NCI-H2171 (cell line): ENCODE measurements at regions not wholly inside any gene's neighbourhood (a gene's known extent, or its start where the extent isn't known, plus 50 kb on each side); places are given as distances from the start of the nearest gene placed in this dataset.

Experiments
- DNase-seq: peaks from one replicate; lab custom pipeline; 2025; lab: John Stamatoyannopoulos, UW

DNA sequence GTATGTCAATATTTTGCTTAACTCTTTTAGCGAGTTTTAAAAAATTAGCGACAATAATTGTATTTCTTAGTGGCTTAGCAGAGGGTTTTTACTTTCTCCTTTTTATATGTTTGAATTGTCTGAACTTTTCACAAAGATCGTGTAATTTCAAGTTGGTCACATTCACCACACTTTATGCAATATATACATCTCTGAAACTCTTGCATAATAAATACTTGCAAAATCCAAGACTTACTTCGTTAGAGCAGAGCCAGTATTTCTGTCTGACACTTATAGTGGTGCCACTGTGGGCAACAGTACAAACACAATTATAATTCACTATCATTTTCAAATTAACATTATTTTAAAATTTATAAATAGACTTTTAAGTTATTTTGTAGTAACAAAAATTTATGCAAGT is 62.0 kb downstream of the SUCNR1 start:
- DNase-seq, result no peak

DNA sequence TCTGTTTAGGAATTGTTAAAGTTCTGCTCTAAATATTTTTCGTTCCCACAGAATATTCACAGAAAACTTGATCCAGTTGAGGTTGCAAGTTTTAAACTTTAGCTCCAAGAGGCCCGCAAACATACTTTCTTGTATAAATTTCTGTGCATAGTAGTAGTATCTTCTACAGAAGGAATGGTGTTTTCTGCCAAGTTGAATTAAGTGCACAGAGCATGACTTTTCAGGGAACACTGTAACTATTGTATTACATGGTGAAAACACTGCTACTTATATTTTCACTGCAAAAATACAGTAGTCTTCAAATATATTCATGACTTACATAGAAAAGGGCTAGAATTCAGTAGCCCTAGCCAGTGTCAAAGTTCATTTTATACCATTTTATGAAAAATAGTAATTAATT is 67.0 kb downstream of the SUCNR1 start:
- DNase-seq, result no peak

DNA sequence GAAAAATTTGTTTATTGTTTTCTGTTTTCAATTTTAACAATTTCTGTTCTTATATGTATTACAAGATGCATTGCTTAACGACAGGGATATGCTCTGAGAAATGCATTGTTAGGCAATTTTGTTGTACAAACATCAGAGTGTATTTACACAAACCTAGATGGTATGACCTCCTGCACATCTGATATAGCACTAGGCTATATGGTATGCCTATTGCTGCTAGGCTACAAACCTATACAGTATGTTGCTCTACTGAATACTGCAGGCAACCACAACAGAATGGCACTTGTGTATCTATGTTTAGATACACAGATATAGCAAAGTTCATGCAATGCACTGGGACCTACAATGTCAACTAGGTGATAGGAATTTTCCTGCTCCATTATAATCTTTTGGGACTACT is 70.1 kb downstream of the SUCNR1 start:
- no peak for DNase-seq

DNA sequence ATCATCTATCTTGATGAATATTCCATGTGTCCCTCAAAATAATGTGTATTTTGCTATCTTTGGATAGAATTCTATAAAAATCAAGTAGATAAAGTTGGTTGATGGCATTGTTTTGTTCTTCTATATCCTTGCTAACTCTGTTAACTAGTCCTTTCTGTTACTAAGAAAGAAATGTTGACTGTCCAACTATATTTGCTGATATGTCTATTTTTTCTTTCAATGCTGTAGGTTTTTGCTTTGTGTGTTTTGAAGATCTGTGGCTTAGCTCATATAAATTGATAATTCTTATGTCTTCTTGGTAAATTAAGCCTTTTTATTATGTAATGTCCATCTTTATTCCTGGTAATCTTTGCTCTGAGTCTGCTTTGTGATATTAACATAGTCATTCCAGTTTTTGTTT is 70.9 kb downstream of the SUCNR1 start:
- DNase-seq, result no peak

DNA sequence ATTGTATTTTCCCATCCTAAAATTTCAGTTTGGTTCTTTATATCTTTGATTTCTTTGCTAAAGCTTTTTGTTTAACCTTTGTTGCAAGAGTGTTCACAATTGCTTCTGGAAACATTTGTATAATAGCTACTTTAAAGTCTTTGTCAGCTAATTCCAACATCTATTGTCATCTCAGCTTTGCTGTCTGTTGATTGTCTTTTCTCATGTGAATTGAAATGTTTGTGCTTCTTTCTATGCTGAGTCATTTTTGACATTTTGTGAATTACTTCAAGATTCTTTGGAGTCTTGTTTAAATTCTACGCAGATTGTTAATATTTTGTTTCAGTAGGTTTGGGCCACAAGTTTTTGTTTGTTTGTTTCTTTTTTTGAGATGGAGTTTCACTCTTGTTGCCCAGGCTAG is 73.2 kb downstream of the SUCNR1 start:
- DNase-seq, result no peak

DNA sequence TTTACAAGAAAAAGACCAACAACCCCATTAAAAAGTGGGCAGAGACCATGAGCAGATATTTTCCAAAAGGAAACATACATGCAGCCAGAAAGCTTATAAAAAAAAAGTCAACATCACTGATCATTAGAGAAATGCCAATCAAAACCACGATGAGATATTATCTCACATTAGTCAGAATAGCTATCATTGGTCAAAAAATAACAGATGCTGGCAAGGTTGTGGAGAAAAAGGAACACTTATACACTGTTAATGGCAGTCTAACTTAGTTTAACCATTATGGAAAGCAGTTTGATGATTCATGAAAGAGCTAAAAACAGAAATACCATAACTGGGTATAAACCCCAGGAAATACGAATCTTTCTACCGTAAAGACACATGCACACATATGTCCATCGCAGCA is 76.3 kb downstream of the SUCNR1 start:
- DNase-seq, result no peak

DNA sequence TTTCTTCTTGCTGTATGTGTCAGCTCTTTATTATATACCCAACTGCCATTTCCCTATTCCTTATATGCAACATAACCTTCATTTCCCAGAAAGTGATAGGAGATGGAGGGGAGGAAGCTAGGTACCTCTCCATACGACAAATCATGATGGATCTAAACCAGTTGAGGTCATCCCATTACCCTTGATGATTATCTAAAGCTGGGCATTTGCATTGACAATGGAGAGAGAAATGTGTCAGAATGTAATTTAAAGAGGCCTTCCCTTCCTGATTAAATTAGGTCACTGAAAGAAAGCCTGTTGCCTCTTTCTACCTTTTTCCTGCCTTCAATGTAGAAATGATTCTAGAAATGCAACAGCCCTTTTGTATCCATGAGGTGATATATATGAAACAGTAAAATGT is 81.9 kb downstream of the SUCNR1 start:
- no peak for DNase-seq

DNA sequence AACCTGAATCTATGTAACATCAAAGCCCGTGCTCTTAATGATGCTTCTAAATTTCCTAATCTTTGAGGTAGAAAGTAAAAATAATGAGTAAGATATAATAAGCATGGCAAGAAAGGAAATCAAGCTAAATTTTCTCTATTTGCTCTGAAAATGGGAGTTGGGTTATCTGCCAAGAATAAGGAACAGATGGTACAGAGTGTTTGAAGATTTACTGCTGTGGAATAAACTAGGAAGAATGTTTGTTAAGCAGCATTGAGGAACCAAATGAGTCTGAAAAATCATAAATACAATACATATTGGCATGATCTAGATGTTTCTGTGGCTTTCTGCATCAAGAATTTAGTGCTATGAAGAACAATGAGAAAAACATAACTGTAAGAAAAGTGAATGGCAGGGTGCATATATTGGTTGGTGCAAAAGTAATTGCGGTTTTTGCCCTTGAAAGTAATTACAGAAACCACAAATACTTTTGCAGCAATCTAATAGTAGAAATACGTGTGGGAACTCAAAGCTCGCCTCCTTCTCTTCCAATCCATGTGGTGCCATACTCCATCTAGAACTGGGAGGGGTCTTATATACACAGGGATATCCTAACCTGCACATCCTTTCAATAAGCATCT is 87.6 kb downstream of the SUCNR1 start:
- DNase-seq, result no peak

DNA sequence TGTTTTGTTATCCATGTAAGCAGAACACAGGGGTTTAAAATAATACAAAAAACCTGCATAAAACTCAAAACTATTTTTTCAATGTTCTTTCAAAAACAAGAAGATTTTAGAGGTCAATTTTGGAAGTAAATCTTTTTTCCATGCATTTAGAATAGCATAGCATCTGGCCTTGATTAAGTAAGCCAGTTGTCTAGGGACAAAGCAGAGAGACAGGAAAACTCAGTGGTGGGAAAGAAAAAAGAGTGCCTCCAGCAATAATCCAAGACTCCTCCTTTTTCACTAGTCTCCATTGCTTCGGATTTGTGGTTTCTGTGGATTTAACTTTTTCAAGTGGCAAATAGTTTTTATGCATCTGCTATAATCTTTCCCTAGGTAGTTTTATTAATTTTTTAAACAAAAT is 88.9 kb downstream of the SUCNR1 start:
- DNase-seq, result no peak

DNA sequence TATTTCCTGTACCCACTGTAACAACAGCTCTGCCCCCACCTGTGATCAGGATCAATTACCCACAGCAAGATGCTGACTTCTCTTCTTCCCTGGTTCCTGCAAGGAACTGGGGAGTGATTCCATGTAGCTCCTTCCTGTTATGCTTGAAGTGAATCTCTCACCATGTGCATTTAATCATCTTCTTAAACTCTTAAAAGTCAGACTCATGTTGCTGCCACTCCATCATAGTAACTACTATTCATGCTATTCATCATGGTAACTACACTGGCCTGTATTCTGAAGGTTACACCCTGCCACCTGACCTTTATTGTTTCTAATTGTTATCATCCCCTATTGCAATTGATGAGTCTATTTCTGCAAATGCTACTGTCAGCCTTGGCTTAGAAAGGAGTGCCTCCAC is 89.5 kb downstream of the SUCNR1 start:
- no peak for DNase-seq

DNA sequence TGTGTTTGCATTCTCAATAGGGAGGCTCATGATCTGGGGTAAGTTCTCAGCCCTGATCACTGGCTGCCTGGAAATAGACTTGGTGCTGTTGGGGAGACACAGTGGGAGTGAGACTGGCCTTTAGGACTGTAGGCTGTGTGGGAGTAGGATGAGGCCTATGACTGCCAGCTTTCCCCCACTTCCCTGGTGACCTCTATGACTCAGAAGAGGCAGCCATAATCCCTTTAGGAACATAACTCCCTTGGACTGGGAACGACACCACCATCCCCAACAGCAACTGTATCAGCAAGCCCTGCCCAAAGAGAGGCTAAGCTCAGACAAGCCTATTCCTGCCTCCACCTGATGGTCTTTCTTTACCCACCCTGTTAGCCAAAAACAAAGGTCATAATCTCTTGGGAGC is 91.3 kb downstream of the SUCNR1 start:
- no peak for DNase-seq

DNA sequence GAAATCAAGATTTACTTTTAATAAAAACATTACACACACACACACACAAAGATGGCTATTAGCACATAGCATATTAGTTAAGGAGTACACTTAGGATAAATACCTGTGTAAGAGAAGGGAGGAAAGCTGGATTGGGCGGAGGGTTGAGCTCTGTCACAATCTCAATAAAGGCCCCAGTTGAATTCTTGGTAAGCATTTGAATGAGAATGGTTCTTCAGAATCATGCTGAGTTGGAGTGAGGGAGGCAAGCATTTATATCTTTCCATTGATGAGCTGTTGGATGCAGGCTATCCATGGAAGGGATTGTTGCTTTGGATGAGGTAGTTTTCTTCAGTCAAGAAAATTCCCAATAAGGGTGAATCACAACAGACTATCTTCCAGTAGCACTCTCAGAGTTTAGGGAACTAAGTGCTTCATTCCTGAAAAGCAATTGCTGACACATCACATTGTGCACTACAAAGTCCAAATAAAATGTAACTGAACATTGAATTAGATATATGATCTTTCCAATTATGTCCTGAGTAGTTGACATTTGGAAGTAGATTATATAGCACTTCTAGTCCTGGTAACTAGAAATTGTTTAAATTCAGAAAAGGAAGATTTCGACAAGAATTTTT is 95.7 kb downstream of the SUCNR1 start:
- no peak for DNase-seq

DNA sequence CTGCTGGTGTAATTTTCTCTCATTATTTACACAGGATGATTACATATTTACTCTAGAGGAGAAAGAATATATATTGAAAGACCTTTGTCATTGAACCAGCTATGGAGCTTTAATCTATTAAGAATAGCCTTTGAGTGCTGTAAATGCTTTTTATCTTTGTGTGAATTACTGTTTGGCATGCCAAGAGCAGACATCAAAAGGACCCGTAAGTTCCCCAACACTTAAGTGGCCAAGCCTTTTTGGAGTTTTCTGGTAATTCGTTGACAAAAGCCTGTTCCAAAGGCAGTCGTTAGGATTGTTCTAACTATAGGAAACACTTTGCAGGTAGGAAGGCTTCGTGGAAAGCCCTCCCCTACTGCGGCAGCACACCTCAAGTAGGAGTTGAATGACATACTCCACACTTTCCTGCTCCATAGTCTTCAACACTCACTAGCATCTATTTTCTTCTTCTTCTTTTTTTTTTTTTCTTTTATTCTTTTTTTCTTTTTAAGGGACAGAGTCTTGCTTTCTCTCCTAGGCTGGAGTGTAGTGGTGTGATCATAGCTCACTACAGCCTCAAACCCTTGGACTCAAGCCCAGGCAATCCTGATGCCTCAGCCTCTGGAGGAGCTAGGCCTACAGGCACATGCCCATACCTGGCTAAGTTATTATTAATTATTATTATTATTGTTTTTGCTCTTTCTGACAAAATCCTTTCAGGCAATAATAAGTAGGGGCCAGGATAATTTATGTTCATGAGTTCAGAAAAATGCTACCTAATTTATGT is 98.6 kb downstream of the SUCNR1 start:
- DNase-seq, result no peak

DNA sequence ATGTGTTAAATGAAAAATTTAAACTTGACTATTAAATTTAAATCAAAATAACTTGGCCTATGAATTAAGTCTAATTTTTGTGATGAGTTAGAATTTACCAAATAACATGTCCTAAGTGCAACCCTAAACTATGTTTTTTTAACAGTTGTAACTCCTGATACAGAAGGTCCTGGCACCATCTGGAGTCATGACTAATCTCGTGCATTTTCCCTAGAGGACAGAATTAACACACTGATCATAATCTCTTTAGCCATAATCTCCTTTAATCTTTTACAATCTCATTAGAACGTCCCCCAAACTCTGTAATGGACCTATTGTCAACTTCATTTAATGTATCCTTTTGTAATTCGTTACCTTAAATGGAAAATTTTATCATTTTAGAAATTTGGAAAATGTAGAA is 100.6 kb downstream of the SUCNR1 start:
- peak; percentile 2 for DNase-seq

DNA sequence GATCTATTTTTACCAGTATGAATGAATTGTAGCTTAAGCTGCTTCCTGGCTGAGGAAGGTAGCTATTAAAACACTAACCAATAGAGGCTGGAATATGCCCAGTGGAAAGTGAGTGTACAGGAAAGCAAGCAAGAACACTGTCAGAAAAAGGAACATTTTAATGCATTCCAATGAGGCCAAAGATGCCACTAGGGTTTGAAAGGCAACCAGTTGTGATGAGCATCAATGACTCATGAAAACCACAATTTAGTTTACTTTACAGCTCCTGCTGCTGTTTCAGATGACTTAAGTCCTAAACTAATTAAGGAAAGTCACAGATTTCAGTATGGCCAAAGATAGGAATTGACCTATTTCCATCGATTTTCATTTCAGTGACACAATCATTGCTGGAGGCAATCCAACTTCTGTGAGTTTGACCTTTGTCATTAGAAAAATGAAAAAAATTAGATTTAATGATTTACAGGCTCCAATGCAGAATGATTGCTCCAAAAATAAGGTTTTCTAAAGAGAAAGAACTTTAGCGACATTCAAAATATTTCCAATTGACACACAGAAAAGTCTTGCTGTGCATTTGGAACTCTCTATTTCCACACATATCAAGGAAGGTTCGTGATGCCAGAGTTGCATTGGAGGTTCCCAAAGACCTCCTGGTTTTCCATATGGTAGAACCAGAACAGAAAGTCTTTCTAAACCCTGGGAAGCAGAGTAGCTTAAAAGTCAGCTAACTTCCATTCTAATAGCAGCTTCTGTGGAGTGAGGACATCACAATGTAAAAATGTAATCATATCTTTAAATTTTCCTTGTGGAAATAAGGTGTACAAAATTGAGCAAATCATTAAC is 103.0 kb downstream of the SUCNR1 start:
- no peak for DNase-seq

DNA sequence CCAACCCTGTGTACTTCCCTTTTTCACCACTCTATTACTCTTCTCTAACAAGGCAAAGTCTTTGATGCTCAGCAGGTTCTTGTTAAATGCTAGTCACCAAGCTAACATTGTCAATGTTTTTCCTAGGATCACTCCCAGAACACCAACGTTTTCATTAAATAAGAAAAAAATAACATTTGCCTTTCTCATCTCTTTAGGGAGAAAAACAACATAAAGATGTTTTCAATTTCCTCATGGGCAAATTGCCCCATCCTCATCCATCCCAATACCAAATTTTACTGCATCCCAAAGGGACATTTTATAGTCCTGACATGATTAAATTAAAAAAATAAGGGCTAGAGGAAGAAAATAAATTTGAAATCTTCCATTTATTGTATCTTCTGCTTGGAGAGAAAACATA is 106.5 kb downstream of the SUCNR1 start:
- no peak for DNase-seq

DNA sequence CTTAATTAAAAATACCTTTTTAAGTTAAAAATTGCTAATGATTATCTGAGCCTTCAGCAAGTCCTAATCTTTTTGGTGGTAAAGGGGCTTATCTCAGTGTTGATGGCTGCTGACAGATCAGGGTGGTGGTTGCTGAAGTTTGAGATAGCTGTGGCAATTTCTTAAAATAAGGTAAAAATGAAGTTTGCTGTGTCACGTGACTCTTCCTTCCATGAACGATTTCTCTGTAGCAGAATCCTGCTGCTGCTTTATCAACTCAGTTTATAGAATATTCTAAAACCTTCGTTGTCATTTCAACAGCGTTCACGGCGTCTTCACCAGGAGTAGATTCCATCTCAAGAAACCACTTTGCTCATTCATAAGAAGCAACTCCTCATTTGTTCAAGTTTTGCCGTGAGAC is 110.1 kb downstream of the SUCNR1 start:
- no peak for DNase-seq

DNA sequence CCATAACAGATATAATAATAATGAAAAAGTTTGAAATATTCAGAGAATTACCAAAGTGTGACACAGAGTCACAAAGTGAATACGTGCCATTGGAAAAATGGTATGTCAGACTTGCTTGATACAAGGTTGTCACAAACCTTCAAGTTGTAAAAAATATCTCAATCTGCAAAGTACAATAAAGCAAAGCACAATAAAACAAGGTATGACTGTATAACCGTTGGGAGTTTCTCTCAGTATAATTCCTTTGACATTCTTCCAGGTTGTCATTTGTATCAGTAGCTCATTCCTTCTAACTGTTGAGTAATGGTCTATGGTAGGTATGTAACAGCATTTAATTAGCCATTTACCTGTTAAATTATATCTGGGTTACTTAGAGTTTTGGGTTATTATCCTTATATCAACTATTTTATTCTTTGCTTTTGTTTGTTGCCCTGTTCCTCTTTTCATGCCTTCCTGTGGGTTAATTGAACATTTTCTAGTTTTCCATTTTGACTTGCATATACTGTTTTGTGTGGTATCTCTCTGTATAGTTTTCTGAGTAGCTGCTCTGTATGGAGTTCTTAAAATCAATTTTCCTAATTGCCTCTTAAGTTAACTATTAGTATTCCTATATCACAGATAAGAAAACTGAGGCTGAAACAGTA is 112.5 kb downstream of the SUCNR1 start:
- DNase-seq, result no peak

DNA sequence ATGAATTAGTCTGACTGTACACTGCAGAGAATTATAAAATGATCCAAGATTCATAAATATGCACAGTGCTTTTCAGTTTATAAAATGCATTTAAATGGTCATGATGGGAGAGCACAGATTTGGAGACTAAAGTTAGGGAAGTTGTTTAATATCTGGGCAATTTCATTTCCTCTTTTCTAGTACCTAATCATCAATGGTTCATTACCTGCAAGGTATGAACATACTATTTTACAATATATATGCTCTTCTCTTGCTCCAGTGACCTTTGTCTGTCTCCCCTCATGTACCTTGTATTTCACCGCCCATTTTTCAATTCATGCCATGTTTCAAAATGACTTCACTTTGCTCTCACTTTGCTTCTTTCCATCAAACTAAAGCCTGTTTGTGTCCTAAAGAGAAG is 114.5 kb downstream of the SUCNR1 start:
- no peak for DNase-seq

DNA sequence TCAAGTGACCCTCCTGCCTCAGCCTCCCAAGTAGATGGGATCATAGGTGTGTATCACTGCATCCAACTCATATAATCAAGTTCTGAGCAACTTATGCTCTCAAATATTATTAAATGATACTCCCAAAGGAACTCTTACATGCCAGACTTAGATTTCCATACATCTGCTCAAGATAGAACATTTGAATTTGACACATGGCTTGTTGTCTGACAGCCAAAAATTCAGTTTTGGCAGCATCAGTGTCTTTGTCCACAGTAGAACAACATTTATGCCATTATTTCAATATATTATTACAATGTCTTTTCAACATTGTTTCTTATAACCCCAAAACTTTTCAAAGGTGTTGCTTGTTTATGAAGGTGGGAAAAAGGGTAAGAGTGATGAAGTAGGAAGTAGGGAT is 116.2 kb downstream of the SUCNR1 start:
- peak; percentile 5 for DNase-seq

DNA sequence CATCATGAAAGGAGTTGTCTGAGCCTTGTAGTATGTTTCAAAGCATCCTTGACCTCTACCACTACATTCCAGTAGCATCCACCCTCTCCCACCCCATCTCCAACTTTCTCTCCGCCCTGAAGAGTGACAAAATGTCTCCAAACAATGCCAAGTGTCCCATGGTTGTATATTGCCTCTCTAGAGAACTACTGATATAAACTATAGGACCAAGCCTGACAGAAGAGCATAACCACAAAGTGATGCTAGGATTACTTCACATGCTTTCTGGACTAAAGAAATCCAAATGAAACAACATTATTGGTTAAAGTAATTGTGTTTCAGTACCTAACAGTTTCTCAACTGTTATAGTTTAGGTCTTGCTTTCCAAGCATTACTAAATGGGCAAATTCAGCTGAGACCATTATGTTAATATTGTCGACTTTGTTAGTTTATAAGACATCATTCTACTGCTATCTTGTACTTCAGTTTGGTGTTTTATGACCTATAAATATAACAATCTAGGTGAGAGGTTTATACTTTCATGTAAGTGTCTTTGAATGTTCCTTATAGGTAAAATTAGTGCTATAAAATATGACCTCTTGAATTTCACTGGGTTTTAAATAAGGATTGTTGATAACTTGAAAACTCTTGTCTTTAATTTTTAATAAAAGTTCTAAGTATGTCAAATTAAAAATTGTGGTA is 117.4 kb downstream of the SUCNR1 start:
- DNase-seq, result no peak
